SK-N-SH (cell line): ENCODE measurements at regions not wholly inside any gene's neighbourhood (a gene's known extent, or its start where the extent isn't known, plus 50 kb on each side); places are given as distances from the start of the nearest gene placed in this dataset.

ENCODE experiments used
- CTCF ChIA-PET: fragments of 300-600, 350-600 bp; formaldehyde crosslinking; extraction: SDS; loops from one replicate; lab custom pipeline; 2021; lab: Yijun Ruan, JAX
- POLR2A ChIA-PET: fragments of 350-600 bp; sonication (Branson Sonifier 250); formaldehyde crosslinking; extraction: SDS; loops from one replicate; lab custom pipeline; 2020; ENCODE audit warnings: antibody characterized with exemption, inconsistent platforms; lab: Yijun Ruan, JAX
- DNase-seq: peaks from one replicate; pipeline ENCODE4 v3.0.0; 2012
- H2AFZ ChIP-seq: fragments of 200-600 bp; sonication (generic); 2 replicates; pipeline ENCODE4 v1.8.1; 2016; ENCODE audit warnings: antibody characterized with exemption, mild to moderate bottlenecking, low read depth
- H3F3A ChIP-seq: fragments of 200-600 bp; sonication (generic); replicated peaks from 2 replicates; pipeline ENCODE3; 2016; ENCODE audit warnings: antibody characterized with exemption, mild to moderate bottlenecking; ENCODE audit not compliant: insufficient read depth
- H3K27ac ChIP-seq, 2 experiments: fragments of 200-500 bp in 1 of 2; fragments of 200-600 bp in 1 of 2; sonication (Bioruptor generic) in 1 of 2; sonication (generic), shearing (Covaris generic) in 1 of 2; 2 replicates each; pipeline versions ENCODE4 v1.5.1 to v1.6.1; 2014 to 2016; ENCODE audit warnings: low read depth in 2 of 2, inconsistent platforms in 1 of 2, low read length in 1 of 2, mild to moderate bottlenecking in 1 of 2, mixed read lengths in 1 of 2
- H3K27me3 ChIP-seq: fragments of 200-600 bp; sonication (generic), shearing (Covaris generic); 2 replicates; pipeline ENCODE4 v1.6.1; 2016; ENCODE audit warnings: mixed run types; ENCODE audit not compliant: insufficient read depth
- H3K36me3 ChIP-seq, 2 experiments: fragments of 200-500 bp in 1 of 2; fragments of 200-600 bp in 1 of 2; sonication (Bioruptor generic) in 1 of 2; sonication (generic) in 1 of 2; replicated peaks in 1 of 2; 2 replicates each; pipeline versions ENCODE3 to v1.5.1; 2014 to 2016; ENCODE audit warnings: low read length in 1 of 2, mild to moderate bottlenecking in 1 of 2; ENCODE audit not compliant: insufficient read depth in 2 of 2, control insufficient read depth in 1 of 2
- H3K4me1 ChIP-seq, 2 experiments: fragments of 200-500 bp in 1 of 2; fragments of 200-600 bp in 1 of 2; sonication (Bioruptor generic) in 1 of 2; sonication (generic), shearing (Covaris generic) in 1 of 2; 2 replicates each; pipeline versions ENCODE4 v1.5.1 to v1.6.1; 2014 to 2016; ENCODE audit warnings: low read depth in 1 of 2, low read length in 1 of 2, mixed run types in 1 of 2; ENCODE audit not compliant: insufficient read depth in 2 of 2, control insufficient read depth in 1 of 2
- H3K4me2 ChIP-seq: fragments of 200-600 bp; sonication (generic), shearing (Covaris generic); 2 replicates; pipeline ENCODE4 v1.6.1; 2017; ENCODE audit warnings: mixed run types
- H3K4me3 ChIP-seq, 2 experiments: fragments of 200-500 bp in 1 of 2; fragments of 200-600 bp in 1 of 2; sonication (Bioruptor generic) in 1 of 2; sonication (generic), shearing (Covaris generic) in 1 of 2; 2 replicates each; pipeline versions ENCODE4 v1.5.1 to v1.8.1; 2014 to 2016; ENCODE audit warnings: low read depth in 2 of 2, inconsistent platforms in 1 of 2, low read length in 1 of 2, mild to moderate bottlenecking in 1 of 2, mixed read lengths in 1 of 2, moderate library complexity in 1 of 2
- H3K79me2 ChIP-seq: fragments of 200-600 bp; sonication (generic); 2 replicates; pipeline ENCODE4 v1.8.1; 2017; ENCODE audit warnings: mild to moderate bottlenecking; ENCODE audit not compliant: insufficient read depth
- H3K9ac ChIP-seq: fragments of 200-600 bp; sonication (generic); 2 replicates; pipeline ENCODE4 v1.6.1; 2017; ENCODE audit warnings: mixed run types
- H3K9me2 ChIP-seq: fragments of 200-600 bp; sonication (generic); 2 replicates; pipeline ENCODE4 v1.6.1; 2017; ENCODE audit warnings: mixed run types
- H3K9me3 ChIP-seq: fragments of 200-600 bp; sonication (generic); 2 replicates; pipeline ENCODE4 v1.6.1; 2017; ENCODE audit warnings: mixed run types, mild to moderate bottlenecking, moderate library complexity
- H4K20me1 ChIP-seq: fragments of 200-600 bp; sonication (generic); 2 replicates; pipeline ENCODE4 v1.6.1; 2017; ENCODE audit warnings: mild to moderate bottlenecking, mixed run types; ENCODE audit not compliant: insufficient read depth
- FOXJ3 ChIP-seq: sonication (generic); formaldehyde crosslinking; IDR thresholded peaks from 2 replicates; pipeline ENCODE4 v1.5.1; 2020; ENCODE audit warnings: mild to moderate bottlenecking, missing genetic modification reagents
- MEF2A ChIP-seq: IDR thresholded peaks from 2 replicates; pipeline ENCODE4 v1.4.0; 2012; ENCODE audit warnings: low read depth, borderline replicate concordance
- RXRA ChIP-seq: IDR thresholded peaks from 2 replicates; pipeline ENCODE4 v1.4.0; 2012; ENCODE audit warnings: low read depth, mild to moderate bottlenecking, borderline replicate concordance
- TAF1 ChIP-seq: IDR thresholded peaks from 2 replicates; pipeline ENCODE4 v1.6.1; 2012; ENCODE audit warnings: low read depth, mild to moderate bottlenecking, low read length, moderate library complexity, borderline replicate concordance
- TCF12 ChIP-seq: IDR thresholded peaks from 2 replicates; pipeline ENCODE4 v1.4.0; 2012
- YY1 ChIP-seq: IDR thresholded peaks from 2 replicates; pipeline ENCODE4 v1.4.0; 2012; ENCODE audit warnings: low read depth, mild to moderate bottlenecking
- WGBS: methylation state at CpG from one replicate; pipeline ENCODE4 v1.1.6; 2017; ENCODE audit warnings: low lambda C conversion rate; 5-methylcytosine and 5-hydroxymethylcytosine counted together
- TF ChIP-seq, protein P1 (sequence below): fragments of 200-600 bp; sonication (generic); IDR thresholded peaks from 2 replicates; pipeline ENCODE4 v1.6.1; 2017; ENCODE audit warnings: antibody characterized with exemption, mild to moderate bottlenecking, moderate library complexity

DNA sequence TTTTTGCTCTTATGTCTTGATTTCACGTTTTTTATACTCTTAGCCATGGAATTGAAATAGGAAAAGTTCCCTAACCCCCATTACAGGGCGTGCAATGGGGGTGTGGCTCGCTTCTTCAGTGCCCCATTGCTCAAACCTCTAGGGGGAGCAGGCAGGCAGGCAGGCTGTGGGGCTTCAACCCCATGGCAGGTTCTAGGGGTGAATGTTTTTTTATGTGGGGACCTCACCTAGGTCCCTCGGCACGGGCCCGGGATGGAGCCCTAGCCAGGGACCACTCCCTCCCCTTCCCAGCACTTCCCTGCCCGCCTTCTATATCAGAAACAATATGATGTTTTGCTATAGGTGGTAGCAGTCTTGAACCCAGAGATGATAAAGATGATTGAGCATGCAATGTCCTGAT lies 221.3 kb upstream of the SMC2 start:
- H3K36me3 ChIP-seq: no peaks in the 10 kb centered on the region
- no peak overlapping the region for H3K4me3 ChIP-seq
- WGBS: 12% methylated on average over 5 of the region's 7 CpGs
- H3K79me2 ChIP-seq: no peaks in the 10 kb centered on the region
- H3F3A ChIP-seq: no peaks in the 10 kb centered on the region
- ChIA-PET CTCF (no interaction called here), POLR2A (no interaction called here)
- H3K4me1 ChIP-seq: no peaks in the 10 kb centered on the region
- H3K9me3 ChIP-seq: no peaks in the 10 kb centered on the region
- H3K27ac ChIP-seq: no peak overlapping the region
- DNase-seq: no peak
- H3K9ac ChIP-seq: no peak overlapping the region
- H3K9me2 ChIP-seq: no peaks in the 10 kb centered on the region
- no peaks in the 10 kb centered on the region for H4K20me1 ChIP-seq
- H2AFZ ChIP-seq: no peak overlapping the region
- no peaks in the 10 kb centered on the region for H3K27me3 ChIP-seq
- H3K4me2 ChIP-seq: no peak overlapping the region
- TF ChIP-seq FOXJ3 (CRISPR knock-in tag) (no peak), RXRA (no peak), TAF1 (no peak)

DNA sequence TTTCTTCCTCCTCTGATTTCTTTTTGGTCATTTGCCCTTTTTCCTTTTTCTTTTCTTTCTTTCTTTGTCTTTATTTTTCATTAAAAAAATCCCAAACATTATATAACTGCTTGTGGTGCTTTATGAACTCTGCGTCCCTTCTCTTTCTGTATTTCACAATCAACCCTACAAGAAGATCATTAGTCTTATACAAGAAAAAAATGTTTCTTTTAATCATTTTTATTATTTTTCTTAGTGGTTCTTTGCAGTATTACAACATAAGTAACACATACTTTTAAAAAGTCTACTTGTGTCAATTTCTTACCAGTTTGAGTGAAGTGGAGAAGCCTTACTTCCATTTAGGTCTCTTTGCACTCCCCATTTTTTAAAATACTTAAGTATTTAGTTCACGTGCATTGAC lies 212.7 kb upstream of the SMC2 start:
- no peaks in the 10 kb centered on the region for H3F3A ChIP-seq
- POLR2A ChIA-PET: no interaction called here
- CTCF ChIA-PET: no interaction called here
- no peaks in the 10 kb centered on the region for H3K36me3 ChIP-seq
- no peak overlapping the region for H3K27ac ChIP-seq
- H3K27me3 ChIP-seq: no peaks in the 10 kb centered on the region
- no peaks in the 10 kb centered on the region for H3K79me2 ChIP-seq
- H3K9ac ChIP-seq: no peak overlapping the region
- no peaks in the 10 kb centered on the region for H3K4me1 ChIP-seq
- no peak for TF ChIP-seq MEF2A
- TF ChIP-seq, protein P1, sequence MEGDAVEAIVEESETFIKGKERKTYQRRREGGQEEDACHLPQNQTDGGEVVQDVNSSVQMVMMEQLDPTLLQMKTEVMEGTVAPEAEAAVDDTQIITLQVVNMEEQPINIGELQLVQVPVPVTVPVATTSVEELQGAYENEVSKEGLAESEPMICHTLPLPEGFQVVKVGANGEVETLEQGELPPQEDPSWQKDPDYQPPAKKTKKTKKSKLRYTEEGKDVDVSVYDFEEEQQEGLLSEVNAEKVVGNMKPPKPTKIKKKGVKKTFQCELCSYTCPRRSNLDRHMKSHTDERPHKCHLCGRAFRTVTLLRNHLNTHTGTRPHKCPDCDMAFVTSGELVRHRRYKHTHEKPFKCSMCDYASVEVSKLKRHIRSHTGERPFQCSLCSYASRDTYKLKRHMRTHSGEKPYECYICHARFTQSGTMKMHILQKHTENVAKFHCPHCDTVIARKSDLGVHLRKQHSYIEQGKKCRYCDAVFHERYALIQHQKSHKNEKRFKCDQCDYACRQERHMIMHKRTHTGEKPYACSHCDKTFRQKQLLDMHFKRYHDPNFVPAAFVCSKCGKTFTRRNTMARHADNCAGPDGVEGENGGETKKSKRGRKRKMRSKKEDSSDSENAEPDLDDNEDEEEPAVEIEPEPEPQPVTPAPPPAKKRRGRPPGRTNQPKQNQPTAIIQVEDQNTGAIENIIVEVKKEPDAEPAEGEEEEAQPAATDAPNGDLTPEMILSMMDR: peak; percentile 15; the same call in 1 of the 2 replicates
- H3K9me2 ChIP-seq: no peaks in the 10 kb centered on the region
- DNase-seq: no peak
- H3K4me2 ChIP-seq: no peak overlapping the region
- H3K4me3 ChIP-seq: no peak overlapping the region
- H2AFZ ChIP-seq: peak overlapping the region; percentile 35; the same call in 1 of the 2 replicates
- 12% methylated on average over 2 of the region's 2 CpGs for WGBS
- H3K9me3 ChIP-seq: no peaks in the 10 kb centered on the region
- no peaks in the 10 kb centered on the region for H4K20me1 ChIP-seq

DNA sequence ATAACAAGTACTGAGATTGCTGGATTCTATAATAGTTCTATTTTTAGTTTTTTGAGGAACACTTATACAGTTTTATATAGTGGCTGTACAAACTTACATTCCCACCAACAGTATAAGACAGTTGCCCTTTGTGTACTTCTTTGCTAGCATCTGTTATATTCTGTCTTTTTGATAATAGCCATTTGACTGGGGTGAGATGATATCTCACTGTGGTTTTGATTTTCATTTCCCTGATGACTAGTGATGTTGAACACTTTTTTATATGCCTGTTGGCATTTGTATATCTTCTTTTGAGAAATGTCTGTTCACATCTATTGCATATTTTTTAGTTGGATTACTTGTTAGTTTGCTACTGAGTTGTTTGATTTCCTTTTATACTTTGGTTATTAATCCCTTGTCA lies 204.1 kb upstream of the SMC2 start:
- H3K9me3 ChIP-seq: no peaks in the 10 kb centered on the region
- no peaks in the 10 kb centered on the region for H3K36me3 ChIP-seq
- no peaks in the 10 kb centered on the region for H3K9me2 ChIP-seq
- POLR2A ChIA-PET: no interaction called here
- no peaks in the 10 kb centered on the region for H3F3A ChIP-seq
- H3K79me2 ChIP-seq: no peaks in the 10 kb centered on the region
- no peaks in the 10 kb centered on the region for H3K4me1 ChIP-seq
- no peak overlapping the region for H3K4me3 ChIP-seq
- CTCF ChIA-PET: no interaction called here
- H3K27ac ChIP-seq: no peak overlapping the region
- TF ChIP-seq YY1 (no peak), TCF12 (peak; percentile 56; the same call in 1 of the 2 replicates)
- DNase-seq: no peak
- H3K9ac ChIP-seq: no peak overlapping the region
- no peak overlapping the region for H3K4me2 ChIP-seq
- no peaks in the 10 kb centered on the region for H3K27me3 ChIP-seq
- H2AFZ ChIP-seq: no peak overlapping the region
- H4K20me1 ChIP-seq: no peaks in the 10 kb centered on the region
